ENCODE measurements at regions not wholly inside any gene's neighbourhood (a gene's known extent, or its start where the extent isn't known, plus 50 kb on each side); places are given as distances from the start of the nearest gene placed in this dataset.
A peak's percentile ranks its signal among the peaks of the same experiment; 100 is the strongest.

DNA sequence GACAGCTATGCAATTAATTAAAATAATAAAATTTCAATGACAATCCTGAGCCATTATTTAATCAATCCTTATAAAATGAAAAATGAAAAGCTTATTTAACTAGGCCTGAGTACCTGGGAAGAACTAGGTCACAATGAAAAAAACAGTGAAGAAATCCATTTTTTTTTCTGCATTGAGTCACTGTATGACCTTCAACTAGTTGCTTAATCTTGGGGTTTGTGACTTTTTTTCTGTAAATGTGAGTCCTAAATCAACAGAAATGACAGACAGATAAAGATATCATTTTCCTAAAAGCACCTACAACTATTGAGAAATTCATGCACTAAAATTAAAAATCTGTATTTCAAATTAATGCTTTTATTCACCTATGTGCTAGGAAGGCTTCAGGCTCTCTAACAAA, 96.8 kb downstream of the TMEM26 start:
- no peak for DNase-seq

DNA sequence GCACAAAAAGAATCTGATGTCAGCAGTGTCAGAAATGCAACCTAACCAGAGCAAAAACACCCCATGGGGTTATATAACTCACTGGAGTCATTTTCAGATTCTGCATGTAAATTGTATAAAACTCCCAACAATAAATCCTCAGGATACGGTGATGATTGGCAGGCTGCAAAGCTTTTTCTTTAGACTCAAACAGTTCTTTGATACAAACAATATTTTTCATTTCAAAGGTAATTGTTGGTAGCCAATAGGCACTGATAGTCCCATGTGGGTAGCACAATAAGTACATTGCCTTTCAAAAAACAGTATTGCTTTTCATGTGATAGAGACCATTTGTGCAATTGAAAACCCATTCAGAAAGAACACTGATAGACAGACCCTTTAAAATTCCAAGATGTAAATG, 98.0 kb downstream of the TMEM26 start:
- no peak for DNase-seq

DNA sequence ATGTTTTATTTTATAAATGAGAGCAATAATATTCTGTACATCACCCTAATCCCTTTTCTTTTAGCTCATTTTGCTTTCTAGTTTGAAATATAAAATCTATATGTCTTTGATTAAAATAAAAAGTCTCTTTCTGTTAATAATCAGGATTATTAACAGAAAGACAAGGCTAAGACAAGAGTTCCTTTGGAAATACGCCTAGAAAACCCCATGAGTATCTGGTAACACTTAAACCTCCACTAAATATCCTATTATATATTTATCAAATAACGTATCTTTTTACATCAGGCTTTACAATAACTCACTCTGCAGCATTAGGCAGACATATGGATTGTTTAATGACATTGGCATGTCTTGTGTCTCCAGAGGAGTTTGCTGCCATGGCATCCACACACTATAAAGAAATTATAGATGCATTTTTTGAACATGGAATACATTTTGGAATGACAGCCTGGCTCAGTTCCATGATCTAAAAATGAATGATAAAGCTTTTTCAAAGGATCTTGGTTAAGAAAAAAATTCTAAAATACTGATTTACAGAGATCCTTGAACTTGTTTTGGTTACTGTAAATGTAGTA, 98.7 kb downstream of the TMEM26 start:
- peak; percentile 54 for DNase-seq

DNA sequence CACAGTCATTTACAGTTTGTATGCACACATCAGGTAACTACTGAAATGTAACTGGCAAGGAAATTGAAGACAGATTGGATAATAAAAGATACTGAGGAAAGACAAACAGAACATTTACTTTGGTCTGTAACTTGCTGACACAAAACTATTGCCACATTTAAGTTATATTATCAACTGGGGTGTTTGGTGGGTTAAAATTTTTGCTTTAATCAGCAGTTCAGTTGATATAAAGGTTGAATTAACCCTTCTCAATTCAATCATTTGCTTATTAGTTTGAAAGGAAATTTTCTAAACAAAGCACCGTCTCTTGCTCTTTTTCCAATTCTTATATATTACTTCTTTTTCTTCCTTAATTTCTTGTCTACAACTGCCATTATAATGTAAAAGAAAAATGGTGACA, 102.4 kb downstream of the TMEM26 start:
- no peak for DNase-seq

DNA sequence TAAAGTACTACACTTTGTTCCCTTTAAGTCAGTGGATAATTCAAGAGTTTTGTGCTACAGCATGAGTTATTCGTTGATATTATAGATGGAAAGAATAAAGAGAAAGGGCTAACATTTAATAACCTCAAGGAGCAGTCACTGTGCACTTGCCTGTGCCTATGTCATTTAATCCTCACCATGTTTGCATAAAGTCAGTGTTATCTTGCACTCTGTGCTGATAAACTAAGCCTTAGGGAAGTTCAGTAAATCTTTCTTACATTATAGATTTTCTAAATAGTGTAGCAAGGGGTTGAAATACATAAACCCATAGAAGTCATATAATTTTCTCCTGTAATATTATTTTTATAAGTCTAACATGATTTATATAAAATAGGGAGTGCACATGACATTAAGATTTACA, 103.1 kb downstream of the TMEM26 start:
- no peak for DNase-seq

DNA sequence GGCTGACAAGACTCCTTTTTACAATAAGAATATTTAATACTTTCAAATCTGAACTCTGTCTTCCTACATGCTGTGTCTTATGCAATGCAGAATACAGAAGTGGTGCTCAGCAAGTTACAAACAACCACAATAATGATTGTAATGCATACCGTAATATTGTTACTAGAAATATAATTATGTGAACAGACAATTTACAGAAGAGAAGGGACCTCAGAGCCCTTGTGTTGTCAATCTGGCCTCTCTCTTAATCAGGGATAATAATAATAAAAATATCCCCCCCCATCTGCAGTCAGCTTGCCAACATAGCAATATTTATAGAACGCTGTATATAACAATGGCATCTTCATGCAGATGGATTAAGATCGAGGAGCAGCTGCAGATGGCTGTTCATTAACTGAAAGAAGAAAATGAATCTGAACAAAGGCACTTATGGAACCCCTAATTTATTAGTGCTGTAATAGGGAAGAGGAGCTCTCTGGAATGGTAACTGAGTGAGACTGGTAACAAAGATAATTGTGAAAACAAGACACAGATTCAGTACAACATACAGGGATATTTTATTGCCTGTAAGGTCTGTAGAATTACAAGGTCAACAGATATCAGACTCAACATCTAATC, 106.3 kb downstream of the TMEM26 start:
- DNase-seq, result no peak

DNA sequence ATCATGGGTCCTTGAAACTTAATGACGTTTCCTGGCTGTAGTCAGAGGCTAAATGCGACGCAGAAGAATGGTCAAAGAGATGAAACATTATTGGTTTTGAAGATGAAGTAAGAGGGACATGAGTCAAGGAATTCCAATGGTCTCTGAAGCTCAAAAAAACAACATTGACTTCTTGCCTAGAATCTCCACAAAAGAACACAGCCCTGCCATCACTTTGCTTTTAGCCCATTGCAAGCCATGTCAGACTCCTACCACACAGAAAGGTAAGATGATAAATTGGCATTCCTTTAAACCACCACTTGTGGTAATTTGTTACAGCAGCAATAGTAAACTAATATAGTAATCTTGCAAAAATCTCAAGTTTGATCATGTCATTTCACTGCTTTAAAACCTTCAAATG, 109.4 kb downstream of the TMEM26 start:
- peak; percentile 73 for DNase-seq

DNA sequence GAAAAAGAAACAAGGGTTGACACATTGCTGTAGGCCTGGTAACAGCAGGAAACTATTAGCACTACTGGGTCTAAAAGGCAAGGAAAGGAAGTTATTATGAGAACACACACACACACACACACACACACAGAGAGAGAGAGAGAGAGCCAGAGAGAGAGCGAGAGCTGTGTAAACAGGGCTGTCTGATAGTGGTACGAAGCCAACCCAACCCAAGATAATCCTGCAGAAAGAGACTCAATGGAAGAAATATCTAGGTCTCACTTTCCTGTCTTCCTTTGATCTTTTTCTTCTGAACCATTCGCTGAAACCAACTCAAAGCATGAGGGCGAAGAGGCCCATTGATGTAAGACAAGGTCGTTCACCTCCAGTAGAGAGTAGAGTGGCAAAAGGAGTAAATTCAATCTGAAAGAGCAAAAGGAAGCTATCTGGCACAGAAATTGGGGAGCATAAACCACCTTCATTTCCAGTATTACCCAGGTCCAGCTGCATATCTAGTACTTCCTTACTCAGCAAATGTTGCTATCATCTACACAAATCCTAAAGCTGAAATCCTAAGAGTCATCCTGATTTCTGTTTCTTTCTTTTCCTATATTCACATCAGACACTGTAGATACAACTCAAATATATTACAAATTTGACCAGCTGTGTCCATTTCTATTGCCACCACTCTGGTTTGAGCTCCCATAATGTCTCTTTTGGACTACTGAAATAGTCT, 110.2 kb downstream of the TMEM26 start:
- DNase-seq, result no peak

DNA sequence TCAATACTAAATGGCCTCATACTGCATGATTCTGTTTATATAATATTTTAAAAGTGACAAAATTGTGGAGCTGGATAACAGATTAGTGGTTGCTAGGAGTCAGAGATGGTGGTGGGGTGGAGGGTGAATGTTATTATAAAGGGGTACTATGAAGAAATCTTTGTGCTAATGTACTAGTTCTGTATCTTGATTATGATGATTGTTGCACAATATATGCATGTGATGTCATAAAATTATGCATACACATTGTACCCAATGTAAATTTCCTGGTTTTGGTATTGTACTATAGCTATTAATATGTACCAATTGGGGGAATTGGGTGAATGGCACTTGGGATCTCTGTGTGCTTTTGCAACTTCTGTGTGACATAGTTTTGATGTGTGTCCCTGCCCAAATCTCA, 112.2 kb downstream of the TMEM26 start:
- no peak for DNase-seq

DNA sequence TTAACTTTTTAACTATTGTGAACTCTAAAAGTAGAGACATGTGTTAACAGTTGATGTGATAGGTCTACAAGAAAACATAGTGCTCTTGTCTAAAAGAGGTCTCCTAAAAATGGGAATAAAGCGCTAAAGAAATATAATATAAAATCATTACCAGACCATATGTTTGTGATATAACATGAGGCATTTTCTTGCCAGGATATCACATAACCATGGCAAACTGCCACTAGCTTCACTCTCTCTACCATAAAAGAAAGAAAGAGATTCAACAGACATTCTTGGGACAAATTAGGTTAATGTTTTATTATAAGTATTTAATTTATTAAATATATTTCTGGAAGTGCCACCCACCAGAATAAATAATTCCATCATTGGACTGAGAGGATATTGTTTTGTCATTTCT, 115.0 kb downstream of the TMEM26 start:
- DNase-seq, result peak; percentile 54

DNA sequence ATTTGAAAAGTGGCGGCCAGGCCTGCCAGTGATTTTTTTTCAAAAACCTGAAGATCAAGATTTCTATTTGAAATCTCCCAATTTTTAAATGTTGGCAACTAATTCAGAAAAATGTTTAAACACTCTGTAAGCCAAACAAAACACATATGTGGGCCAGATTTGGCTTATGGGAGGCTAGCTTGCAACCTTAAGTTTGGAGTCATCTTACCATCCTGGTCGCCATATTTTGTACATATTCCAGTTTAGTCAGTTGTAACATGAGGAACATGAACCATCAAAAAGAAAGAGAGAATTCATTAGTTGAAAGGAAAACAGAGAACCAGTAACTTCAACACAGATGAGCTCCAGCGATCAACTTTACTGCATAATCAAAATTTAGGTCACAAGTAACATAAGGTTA, 115.4 kb downstream of the TMEM26 start:
- peak; percentile 44 for DNase-seq

DNA sequence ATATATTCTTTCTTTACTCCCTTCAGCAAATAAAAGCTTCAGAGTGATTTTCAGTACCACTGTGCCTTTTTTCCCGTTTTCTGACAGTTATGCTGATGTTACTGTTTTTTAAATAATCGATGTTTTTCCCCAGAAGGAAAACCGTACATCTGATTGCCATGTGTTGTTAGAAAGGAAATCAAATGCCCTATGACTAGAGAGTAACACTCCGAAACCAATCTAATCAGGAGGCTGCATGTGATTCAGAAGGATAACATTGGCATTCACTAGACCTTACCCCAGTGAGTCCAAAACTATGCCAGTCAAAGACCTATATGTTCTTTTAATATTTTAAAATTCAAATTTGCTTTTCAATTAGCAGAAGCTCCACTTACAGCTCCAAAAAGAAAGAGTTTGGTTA, 116.3 kb downstream of the TMEM26 start:
- no peak for DNase-seq

DNA sequence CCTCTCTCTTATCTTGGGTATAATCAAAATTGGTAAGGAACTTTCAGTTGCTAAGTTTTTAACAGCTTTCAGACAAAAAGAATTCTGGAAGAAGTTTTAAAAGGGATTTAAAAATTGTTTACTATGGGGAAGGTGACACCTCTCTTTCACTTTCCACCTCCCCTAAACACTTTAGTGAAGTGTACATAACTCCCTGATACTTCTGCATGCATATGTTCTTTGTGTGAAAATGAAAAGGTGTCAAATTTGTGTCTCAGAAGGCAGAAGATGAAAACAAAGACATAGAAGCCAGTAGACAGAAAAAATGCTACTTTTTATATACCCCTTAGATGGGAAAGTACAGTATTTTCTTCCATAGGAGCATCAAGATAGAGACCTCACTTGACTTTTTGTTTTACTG, 117.8 kb downstream of the TMEM26 start:
- no peak for DNase-seq

DNA sequence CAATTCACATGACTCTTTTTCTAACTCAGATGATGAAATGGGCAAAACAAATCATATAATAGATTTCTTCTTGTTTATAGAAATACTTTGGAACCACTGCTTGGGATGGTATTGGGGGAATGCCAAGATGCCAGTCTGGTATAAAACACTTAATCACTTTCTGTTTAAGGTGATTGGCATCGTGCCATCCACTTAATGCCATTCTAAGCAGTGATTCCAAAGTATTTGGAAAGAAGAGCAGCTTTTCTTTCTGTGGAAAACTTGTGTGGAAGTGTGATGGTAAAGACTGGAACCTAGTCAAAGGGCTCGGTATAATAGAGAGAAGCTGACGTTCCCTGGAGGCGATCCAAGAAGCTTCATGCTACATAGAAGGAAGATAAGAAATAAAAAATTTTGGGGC, 120.6 kb downstream of the TMEM26 start:
- DNase-seq, result no peak

DNA sequence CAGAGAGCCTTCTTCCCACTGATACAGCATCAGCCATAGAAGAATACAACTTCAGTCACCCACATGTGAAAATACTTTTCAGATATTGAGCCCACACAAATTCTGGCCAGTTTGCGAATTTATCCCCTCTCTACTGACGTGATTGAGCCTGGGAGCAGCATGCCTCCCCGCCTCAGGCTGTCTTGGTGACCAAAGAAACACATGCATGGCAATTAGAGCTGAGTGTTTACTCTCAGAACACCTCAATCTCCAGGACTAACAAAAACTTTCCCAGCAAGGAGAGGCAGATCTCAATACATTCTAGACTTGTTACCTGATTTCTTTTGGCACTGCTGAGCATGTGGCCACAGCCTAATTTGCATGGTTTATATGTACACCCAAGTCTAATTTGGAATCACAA, 122.5 kb downstream of the TMEM26 start:
- DNase-seq, result no peak

DNA sequence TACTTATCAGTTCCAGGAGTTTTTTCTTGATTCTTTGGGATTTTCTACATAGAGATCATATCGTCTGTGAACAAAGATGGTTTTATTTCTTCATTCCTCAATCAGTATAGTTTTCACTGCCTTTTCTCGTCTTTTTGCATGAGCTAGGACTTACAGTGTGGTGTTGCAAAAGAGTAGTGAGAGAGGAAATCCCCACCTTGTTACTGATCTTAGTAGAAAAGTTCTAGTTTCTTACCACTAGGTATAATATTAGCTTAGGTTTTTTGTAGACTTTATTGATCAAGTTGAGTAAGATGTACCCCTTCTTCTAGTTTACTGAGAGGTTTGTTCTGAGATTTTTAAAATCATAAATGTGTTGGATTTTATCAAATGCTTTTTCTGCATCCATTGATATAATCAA, 123.3 kb downstream of the TMEM26 start:
- no peak for DNase-seq

DNA sequence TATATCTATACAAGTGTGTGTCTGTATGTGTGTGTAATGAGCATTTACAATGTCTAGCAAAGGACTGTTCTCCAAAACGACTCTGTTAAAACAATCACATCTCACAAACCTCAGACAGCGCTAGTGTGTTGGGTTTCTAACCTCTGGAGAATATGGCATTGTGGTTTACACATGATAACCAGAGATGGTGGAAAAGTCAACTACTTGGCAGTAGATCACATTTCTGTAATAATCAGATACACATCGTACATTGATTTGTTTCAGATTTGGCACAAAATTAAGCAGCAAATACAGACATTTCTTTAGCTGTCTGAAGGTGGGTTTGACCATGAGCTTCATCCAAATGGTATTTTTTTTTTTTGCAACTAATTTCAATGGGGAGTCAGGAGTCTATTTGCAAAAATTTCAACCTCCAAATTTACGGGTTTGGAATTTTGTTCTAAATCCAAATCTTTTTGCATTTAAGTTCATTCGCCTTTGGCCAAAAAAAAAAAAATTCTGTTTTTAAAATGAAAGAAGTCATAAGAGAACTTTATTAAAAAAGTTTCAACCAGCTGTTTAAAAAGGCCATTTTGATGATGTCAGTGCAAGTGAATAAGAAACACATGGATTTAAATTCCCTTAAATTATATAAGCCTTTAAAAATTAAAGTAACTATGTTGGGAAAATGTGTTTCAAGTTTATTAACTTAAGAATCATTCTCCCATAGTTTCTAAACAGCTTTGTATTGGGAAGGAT, 127.8 kb downstream of the TMEM26 start:
- peak; percentile 64 for DNase-seq

DNA sequence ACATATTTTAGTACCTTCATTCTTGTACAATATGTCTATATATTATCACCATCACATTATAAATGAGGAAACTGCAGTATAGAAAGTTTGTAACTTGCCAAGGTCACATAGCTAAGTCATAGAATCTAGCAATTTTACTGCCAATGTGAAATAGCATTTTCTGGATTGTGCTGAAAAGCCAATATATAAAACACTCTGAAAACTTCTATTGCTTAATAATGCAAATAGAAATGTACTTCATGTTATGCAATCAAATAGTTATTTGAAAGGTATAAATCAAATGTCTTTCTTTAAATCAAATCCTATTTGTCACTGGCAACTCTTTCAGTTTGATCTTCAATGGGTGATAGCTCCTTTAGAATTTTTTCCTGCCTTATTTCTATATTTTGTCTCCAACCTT, 129.5 kb downstream of the TMEM26 start:
- peak; percentile 50 for DNase-seq

DNA sequence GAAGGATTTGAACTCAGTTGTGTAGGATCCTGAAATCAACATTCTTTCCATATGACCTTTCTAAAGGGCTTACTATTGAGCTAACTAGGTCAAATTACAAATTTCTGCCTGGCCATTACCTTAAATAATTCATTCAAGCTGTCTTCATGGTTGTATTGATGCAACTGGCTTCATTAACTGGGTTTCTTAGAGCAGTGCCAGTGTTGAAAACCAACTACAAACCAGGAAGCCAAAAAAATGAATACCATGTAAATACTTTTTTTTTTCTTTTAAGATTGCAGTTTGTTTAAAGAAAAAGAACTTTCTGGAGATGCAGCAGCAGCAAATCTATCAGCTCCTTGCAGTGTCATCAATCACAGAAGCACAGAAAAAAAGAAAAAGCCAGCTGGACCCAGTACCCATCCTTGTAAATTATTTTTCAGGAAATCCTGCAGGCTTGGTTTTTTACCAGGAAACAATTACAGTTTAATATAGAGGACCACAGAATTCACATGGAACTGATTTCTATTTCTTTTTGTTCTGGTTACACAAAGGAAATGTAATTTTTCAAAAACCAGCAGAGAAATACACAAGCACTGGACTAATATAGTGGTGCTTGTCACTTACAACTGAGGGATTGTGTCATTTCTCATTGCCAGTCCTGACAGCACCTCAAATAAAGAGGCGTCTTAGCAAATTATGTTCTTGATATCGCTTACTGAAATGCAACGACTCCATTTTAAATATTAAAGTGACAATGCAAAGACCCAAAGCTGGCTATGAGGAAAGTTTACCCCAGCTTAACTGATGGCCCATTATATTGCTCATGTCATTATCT, 131.9 kb downstream of the TMEM26 start:
- DNase-seq, result peak; percentile 52

DNA sequence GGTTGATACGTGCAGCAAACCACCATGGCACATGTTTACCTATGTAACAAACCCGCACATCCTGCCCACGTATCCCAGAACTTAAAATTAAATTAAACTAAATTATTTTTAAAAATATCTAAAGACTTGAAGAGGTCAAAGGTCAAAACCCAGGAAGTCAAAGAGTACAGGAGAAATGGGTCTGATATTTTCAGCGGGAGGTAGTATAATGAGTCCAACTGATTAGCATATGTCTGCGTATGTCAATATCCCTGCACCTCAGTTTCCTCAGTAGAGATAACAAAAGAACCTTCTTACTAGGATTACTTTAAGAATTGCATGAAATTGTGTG, 133.0 kb downstream of the TMEM26 start:
- DNase-seq, result no peak

DNA sequence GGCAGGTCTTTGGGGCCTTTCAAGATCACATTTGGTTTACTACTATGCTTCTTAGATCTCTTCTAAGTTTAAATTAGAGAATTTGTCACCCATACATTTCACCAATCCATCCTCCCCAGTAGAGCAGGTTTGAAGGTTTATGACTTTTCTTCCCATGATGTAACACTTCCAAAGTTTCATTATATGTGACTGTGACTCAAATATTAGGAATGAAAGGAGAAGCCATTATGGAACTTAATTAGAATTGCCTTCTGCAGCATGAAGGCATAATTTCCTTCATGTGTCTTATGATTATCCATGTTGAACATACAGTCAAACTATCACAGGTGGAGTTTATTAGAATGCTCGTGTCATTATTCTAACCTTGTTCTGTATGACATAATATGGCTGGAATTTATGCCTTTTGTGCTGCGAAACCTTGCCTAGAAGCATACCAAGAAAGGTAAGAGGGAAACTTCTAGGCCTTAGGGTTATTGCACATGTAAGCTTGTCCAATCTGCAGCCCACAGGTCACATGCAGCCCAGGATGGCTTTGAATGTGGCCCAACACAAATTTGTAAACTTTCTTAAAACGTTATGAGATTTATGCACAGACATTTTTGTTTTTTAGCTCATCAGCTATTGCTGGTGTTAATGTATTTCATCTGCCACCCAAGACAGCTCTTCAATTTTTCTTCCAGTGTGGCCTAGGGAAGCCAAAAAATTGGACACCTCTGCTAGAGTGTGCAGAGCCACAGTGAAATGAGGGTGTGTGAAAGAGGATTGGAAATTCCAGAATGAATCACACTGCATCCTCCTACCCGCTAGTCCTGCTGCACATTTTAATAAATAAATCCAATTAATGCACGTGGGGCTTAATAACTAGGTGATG, 133.6 kb downstream of the TMEM26 start:
- peak; percentile 60 for DNase-seq

DNA sequence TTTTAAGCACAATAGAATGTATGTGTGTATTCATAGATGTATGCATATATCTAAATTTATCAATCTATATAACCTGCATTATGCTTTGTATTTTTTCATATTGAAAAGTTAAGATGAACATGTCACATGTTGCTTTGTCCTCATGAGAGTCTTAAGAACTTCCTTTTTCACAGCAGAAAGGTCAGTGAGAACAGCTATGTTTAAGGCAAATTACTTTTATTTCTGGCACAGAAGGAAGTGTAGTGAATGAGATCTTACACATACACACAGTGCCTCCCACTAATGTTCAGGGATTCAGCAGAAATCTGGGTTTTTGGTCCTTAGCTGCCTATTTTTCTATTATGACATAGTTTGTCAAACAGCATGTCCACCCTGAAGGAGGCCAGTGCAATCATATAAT, 134.8 kb downstream of the TMEM26 start:
- no peak for DNase-seq

Data from fibroblast of skin of abdomen (primary cell).